IPS-20b (cell line): ENCODE measurements at regions not wholly inside any gene's neighbourhood (a gene's known extent, or its start where the extent isn't known, plus 50 kb on each side); places are given as distances from the start of the nearest gene placed in this dataset.

Experiments
- H3K27ac ChIP-seq: one replicate; pipeline ENCODE4 v1.5.1; 2013; ENCODE audit warnings: low read length
- H3K27me3 ChIP-seq: 2 replicates; pipeline ENCODE4 v1.6.1; 2013; ENCODE audit warnings: mild to moderate bottlenecking, low read length, inconsistent platforms; ENCODE audit not compliant: insufficient read depth
- H3K36me3 ChIP-seq: 2 replicates; pipeline ENCODE4 v1.6.1; 2013; ENCODE audit warnings: low read depth, mild to moderate bottlenecking, inconsistent platforms, low read length, moderate library complexity; ENCODE audit not compliant: insufficient read depth
- H3K4me1 ChIP-seq: 2 replicates; pipeline ENCODE4 v1.6.1; 2013; ENCODE audit warnings: mild to moderate bottlenecking, control low read depth, inconsistent platforms, low read length, moderate library complexity; ENCODE audit not compliant: insufficient read depth
- H3K4me3 ChIP-seq: 2 replicates; pipeline ENCODE4 v1.5.1; 2013; ENCODE audit warnings: mild to moderate bottlenecking, low read length, inconsistent platforms
- H3K9ac ChIP-seq: 2 replicates; pipeline ENCODE4 v1.6.1; 2013; ENCODE audit warnings: low read depth, mild to moderate bottlenecking, inconsistent platforms, low read length, moderate library complexity
- H3K9me3 ChIP-seq: 2 replicates; pipeline ENCODE4 v1.6.1; 2013; ENCODE audit warnings: mild to moderate bottlenecking, low read depth, low read length, inconsistent platforms; ENCODE audit not compliant: insufficient read depth

DNA sequence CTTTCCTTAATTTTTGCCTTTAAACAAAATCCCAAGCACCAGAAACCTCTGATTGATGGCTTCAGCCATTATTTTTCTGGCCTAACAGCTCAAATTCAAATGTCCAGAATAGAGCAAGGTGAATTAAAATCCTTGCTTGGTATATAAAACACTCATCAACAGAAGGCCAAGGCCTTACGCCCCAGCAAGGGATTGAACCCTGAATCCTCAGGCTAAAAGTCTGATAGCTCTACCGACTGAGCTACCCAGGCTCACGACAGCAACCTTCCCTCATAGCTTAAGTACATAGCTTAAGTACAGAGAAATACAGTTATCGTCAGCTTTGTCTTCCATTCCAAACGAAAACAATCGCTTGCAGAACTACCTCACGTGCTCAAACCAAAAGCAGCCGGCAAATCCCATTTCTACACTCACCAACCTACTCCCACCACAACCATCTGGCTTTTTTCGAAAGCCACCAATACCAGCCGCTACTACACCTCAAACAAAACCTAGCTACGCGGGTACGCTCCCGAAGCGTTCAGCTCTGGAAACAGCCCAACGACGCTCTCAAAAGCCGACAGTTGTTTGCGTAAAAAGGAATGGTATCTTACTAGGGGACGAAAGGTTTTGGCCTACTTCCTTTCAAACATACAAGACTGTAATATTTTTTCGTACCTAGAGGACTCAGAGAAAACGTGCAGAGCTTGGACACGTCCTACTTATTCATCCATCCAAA is 167.5 kb downstream of the GPX5 start:
- Histone ChIP-seq H3K27ac (no peak overlapping the region), H3K9me3 (no peaks in the 10 kb centered on the region), H3K4me1 (peaks cover 4% of the 10 kb centered on the region; the same call in 1 of the 2 replicates), H3K4me3 (peak overlapping the region; percentile 79), H3K27me3 (peaks cover 66% of the 10 kb centered on the region), H3K9ac (peak overlapping the region; percentile 32; the same call in 1 of the 2 replicates), H3K36me3 (no peaks in the 10 kb centered on the region)

DNA sequence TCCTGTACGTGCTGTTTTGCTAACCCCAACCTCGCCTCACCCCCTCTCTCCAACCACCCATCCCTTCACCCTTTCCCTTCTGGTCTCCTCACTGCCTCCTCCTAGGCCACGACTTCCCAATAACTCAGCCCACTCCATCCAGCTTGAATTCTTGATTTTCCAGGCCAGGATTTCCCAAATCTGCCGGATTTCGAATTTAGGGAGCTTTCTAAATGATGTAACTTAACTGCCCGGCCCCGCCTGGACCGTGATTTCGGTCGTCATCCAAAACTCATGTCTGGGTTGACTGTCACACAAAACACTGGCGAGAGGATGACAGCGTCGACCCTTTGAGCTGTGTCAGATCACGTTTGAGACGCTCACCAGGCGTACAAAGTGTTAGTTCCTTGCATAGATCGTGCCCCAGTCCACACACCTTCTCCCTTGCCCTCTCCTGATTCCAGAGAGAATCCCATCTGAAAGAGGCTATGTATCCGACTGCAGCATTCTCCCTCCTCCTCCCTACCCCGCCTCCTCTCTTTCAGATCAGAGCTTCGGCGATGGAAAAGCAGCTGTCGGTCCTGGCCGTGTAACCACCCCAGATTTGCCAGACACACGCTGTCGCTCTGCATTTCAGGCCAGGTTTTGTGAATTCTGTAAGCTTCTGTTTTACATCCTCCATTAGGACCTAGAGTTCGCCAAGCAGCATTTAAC is 168.2 kb downstream of the GPX5 start:
- Histone ChIP-seq H3K9ac (peak overlapping the region; percentile 32; the same call in 1 of the 2 replicates), H3K4me1 (peaks cover 4% of the 10 kb centered on the region; the same call in 1 of the 2 replicates), H3K27ac (no peak overlapping the region), H3K4me3 (peak overlapping the region; percentile 79), H3K9me3 (no peaks in the 10 kb centered on the region), H3K36me3 (no peaks in the 10 kb centered on the region), H3K27me3 (peaks cover 69% of the 10 kb centered on the region)

DNA sequence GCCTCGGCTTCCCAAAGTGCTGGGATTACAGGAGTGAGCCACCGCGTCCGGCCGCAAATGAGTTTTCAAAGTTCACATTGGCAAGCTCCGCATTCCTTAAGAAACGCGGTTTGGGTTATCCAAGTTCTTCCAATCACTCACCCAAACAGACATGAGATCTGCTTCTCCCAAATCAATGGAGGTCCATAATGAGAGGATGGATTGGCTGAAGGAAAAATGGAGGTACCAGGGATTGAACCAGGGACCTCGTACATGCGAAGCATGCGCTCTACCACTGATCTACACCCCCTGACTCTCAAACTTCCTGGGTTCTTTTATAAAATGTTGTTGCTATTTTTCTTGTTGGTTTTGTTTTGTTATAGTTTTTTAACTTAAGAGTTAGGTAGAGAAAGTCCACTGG is 170.0 kb downstream of the GPX5 start:
- peaks cover 4% of the 10 kb centered on the region; the same call in 1 of the 2 replicates for H3K4me1 ChIP-seq
- H3K9ac ChIP-seq, result no peak overlapping the region
- no peak overlapping the region for H3K27ac ChIP-seq
- peak overlapping the region; percentile 46; the same call in 1 of the 2 replicates for H3K4me3 ChIP-seq
- H3K36me3 ChIP-seq, result no peaks in the 10 kb centered on the region
- H3K9me3 ChIP-seq, result no peaks in the 10 kb centered on the region
- H3K27me3 ChIP-seq, result peaks cover 69% of the 10 kb centered on the region

DNA sequence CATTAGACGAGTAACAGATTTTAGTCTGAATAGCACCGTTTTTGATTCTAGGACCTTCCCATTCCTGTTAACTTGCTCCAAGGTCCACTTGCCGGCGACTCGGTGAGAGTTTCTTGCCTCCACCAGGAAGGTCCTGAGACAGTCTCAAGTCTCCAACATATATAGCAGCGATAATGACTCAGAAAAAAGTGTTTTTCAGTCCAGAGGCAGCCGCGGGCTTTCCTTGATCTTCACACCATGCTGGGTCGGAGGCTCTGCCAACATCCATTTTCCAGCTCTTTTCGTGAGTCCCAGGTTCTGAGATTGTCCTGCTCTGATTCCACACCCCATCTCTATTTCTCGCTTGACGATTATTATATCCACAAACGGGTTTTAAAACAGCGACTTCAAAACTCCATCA is 170.5 kb downstream of the GPX5 start:
- peak overlapping the region; percentile 46; the same call in 1 of the 2 replicates for H3K4me3 ChIP-seq
- peaks cover 4% of the 10 kb centered on the region; the same call in 1 of the 2 replicates for H3K4me1 ChIP-seq
- no peak overlapping the region for H3K9ac ChIP-seq
- no peak overlapping the region for H3K27ac ChIP-seq
- no peaks in the 10 kb centered on the region for H3K9me3 ChIP-seq
- H3K27me3 ChIP-seq, result peaks cover 69% of the 10 kb centered on the region
- no peaks in the 10 kb centered on the region for H3K36me3 ChIP-seq

DNA sequence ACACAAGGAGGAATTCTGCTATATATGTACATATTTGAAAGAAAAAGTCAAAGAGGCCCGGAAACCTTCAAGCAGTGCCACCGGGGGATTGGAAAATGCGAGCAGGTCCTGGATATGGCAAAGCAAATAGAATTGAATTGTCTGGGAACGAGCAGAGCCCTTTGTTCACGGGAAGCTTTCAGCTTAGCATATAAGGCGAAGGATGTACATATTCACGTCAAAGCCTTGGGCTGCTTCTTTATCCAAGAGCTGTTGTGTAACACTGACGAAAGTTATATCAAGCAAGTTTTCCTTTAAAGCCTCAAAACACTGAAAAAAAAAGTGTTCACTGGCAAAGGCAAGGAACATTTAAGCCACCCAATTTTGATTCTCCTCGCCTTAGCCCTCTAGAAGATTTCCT is 171.0 kb downstream of the GPX5 start:
- peaks cover 68% of the 10 kb centered on the region for H3K27me3 ChIP-seq
- peak overlapping the region; percentile 46; the same call in 1 of the 2 replicates for H3K4me3 ChIP-seq
- no peaks in the 10 kb centered on the region for H3K9me3 ChIP-seq
- H3K9ac ChIP-seq, result no peak overlapping the region
- H3K4me1 ChIP-seq, result peaks cover 4% of the 10 kb centered on the region; the same call in 1 of the 2 replicates
- H3K36me3 ChIP-seq, result no peaks in the 10 kb centered on the region
- H3K27ac ChIP-seq, result no peak overlapping the region

DNA sequence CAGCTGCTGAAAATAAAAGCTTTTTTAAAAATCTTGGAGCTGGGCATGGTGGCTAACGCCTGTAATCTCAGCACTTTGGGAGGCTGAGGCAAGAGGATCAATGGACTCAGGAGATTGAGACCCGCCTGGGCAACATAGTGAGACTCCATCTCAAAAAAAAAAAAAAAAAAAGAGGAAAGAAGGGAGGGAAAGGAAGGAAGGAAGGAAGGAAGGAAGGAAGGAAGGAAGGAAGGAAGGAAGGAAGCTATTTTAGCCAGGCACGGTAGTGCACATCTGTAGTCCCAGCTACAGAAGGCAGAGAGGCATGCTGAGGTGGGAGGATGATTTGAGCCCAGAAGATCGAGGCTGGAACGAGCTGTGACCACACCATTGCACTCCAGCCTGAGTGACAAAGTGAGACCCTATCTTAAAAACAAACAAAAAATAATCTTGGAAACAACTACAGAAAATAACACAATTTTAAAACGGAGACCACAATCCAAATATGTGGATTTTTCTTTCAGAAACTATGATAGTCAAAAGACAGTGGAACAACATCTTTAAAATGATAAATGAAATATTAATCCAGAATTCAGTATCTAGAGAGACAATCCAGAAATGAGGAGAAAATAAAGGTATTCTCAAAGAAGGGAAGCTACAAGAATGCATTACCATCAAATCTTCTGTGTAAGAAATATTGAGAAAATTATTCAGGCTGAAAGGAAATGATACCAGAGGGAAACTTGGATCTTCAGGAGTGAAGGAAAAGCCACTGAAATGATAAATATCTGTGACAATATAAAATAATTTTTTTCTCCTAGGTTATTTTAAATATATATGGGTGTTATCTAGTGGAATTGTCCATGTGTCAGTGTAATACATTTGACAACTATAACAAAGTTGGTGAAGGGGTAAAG is 182.0 kb downstream of the GPX5 start:
- H3K4me1 ChIP-seq, result no peaks in the 10 kb centered on the region
- no peak overlapping the region for H3K9ac ChIP-seq
- no peak overlapping the region for H3K27ac ChIP-seq
- H3K27me3 ChIP-seq, result peaks cover 19% of the 10 kb centered on the region; the same call in 1 of the 2 replicates
- no peaks in the 10 kb centered on the region for H3K36me3 ChIP-seq
- H3K4me3 ChIP-seq, result no peak overlapping the region
- H3K9me3 ChIP-seq, result peaks cover 11% of the 10 kb centered on the region

DNA sequence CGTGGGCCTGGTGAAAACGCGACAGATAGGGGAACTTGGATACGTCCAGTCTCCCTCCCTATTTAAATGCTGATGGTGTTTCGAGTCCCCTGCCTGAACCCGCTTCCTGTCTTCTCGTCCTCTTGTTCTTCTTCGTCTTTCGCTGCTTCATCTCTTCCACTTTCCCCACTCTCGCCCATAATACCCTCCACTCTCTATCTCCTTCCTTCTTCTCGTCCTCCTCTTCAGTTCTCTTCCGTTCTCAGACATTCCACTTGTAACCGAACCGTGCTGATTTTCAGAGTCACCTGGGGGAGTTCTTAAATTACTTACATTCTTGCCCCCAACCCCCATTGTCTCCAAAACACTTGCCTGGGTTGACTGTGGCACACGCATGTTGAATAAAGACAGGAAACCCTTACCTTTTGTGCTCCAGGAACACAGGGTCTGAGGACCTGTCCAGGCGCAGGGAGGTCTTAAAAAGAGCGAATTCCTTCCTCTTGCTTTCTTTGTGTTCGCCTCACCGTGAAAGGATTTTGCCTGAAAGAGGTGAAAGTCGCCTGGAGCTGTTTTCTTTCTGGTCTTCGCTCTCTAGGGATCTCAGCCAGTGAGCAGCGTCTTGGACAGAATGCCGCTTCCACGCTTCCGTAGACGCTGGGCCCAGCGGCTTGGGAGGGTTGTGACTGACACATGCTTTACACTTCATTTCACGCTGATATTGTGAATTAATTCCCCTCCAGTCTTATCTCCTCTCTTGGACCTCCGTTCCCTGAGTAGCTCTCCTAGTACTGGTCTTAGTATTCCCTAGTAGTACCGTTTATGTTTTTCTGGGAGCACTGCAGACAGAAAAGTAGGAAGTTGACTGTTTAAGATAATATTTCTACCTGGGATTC is 184.0 kb downstream of the GPX5 start:
- Histone ChIP-seq H3K9me3 (peaks cover 11% of the 10 kb centered on the region), H3K27me3 (peaks cover 19% of the 10 kb centered on the region; the same call in 1 of the 2 replicates), H3K9ac (peak overlapping the region; percentile 75; the same call in 1 of the 2 replicates), H3K4me1 (no peaks in the 10 kb centered on the region), H3K27ac (peak overlapping the region; percentile 34), H3K36me3 (no peaks in the 10 kb centered on the region), H3K4me3 (peak overlapping the region; percentile 87)

DNA sequence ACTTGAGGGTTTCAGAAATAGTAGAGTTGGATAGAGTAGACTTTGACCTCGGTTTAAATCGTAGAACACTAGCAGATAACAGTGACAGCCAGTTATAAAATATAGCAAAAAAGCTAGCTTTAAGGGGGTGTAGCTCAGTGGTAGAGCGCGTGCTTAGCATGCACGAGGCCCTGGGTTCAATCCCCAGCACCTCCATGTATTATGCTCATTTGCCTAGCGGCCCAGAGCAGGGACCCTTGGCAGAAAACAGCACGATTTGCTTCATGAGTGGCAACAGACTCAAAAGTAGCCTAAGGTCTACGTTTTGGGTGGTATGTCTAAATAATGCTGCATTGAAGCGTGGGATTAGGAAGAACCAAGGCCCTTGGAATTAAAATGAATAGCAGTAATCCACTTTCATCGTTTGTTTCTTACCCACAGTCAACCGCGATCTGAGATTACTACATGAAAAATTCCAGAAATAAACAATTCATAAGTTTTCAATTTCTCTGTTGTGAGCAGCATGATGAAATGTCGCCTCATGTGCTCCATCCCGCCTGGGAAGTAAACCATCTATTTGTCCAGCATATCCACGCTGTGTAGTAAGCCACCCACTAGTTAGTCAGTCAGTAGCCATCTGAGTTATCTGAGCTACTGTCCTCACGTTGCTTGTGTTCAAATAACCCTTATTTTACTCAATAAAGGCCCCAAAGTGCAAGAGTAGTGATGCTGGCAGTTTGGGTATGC is 184.9 kb downstream of the GPX5 start:
- Histone ChIP-seq H3K4me1 (no peaks in the 10 kb centered on the region), H3K27me3 (peaks cover 19% of the 10 kb centered on the region; the same call in 1 of the 2 replicates), H3K27ac (no peak overlapping the region), H3K9me3 (peaks cover 11% of the 10 kb centered on the region), H3K36me3 (no peaks in the 10 kb centered on the region), H3K4me3 (peak overlapping the region; percentile 87), H3K9ac (peak overlapping the region; percentile 75; the same call in 1 of the 2 replicates)

DNA sequence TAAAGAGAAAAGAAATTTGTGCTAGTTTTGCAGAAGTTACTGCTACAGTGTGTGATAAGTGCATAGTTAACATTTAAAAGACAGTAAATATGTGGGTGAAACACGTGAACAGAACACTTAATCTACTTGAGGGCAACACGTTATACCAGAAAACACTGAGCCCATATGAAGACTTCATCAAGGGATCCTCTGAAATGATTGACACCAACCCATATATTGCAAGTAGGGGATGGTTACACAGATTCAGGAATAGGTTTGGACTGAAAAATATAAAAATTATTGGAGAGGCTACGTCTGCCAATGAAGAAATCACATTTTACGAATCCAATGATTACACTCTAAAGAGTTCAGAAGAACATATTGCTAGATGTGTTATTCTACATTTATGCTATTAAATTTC is 185.6 kb downstream of the GPX5 start:
- no peak overlapping the region for H3K4me3 ChIP-seq

DNA sequence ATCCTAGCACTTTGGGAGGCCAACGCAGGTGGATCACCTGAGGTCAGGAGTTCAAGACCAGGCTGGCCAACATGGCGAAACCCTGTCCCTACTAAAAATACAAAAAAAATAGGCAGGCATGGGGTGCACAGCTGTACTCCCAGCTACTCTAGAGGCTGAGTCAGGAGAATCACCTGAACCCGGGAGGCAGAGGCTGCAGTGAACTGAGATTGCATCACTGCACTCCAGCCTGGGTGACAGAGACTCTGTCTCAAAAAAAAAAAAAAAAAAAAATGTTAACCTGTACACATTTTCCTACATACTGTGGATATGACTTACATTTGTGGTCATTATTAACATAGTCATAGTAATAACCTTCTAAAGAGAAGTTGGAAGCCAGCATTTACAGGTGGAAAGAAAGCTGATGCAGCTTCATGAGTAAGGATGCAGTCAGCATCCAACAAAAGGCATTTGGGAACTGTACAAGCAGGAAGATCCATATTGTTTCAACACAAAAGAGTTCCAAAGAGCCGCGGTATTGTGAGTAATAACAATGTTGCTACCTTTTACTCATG is 186.2 kb downstream of the GPX5 start:
- no peak overlapping the region for H3K27ac ChIP-seq
- H3K36me3 ChIP-seq, result no peaks in the 10 kb centered on the region
- H3K9ac ChIP-seq, result no peak overlapping the region
- peaks cover 11% of the 10 kb centered on the region for H3K9me3 ChIP-seq
- H3K27me3 ChIP-seq, result peaks cover 19% of the 10 kb centered on the region; the same call in 1 of the 2 replicates
- H3K4me3 ChIP-seq, result no peak overlapping the region
- no peaks in the 10 kb centered on the region for H3K4me1 ChIP-seq

More for the DNA sequence above, 185.6 kb downstream of the GPX5 start:
- Histone ChIP-seq H3K27me3 (peaks cover 19% of the 10 kb centered on the region; the same call in 1 of the 2 replicates), H3K36me3 (no peaks in the 10 kb centered on the region), H3K9me3 (peaks cover 11% of the 10 kb centered on the region), H3K9ac (no peak overlapping the region), H3K27ac (no peak overlapping the region), H3K4me1 (no peaks in the 10 kb centered on the region)
